A673 (cell line): ENCODE measurements at regions not wholly inside any gene's neighbourhood (a gene's known extent, or its start where the extent isn't known, plus 50 kb on each side); places are given as distances from the start of the nearest gene placed in this dataset.
A peak's percentile ranks its signal among the peaks of the same experiment; 100 is the strongest.

Experiments used
- BruUV-seq: library from RNA; stranded (reverse); fragments of 400-500 nt; replicated peaks from 2 replicates; lab custom pipeline; 2021; lab: Mats Ljungman, UMichigan
- CTCF ChIA-PET: fragments of 300-600 bp; sonication (Branson Sonifier 250); formaldehyde crosslinking; loops from one replicate; lab custom pipeline; 2022; ENCODE audit warnings: antibody characterized with exemption; lab: Charles Lee
- POLR2A ChIA-PET: fragments of 300-600 bp; sonication (Branson Sonifier 250); formaldehyde crosslinking; loops from one replicate; lab custom pipeline; 2022; ENCODE audit warnings: antibody characterized with exemption; ENCODE audit not compliant: low non-redundant PET; lab: Charles Lee
- DNase-seq: peaks from one replicate; pipeline ENCODE4 v3.0.0-alpha.2; 2015; ENCODE audit warnings: low spot score
- H3K27ac ChIP-seq: fragments of 200-600 bp; sonication (generic); 2 replicates; pipeline ENCODE4 v1.5.1; 2016; ENCODE audit warnings: mixed run types, low read depth, mild to moderate bottlenecking, mixed read lengths, antibody characterized with exemption, low read length; ENCODE audit not compliant: poor library complexity, severe bottlenecking
- H3K27me3 ChIP-seq: fragments of 200-600 bp; sonication (generic); replicated peaks from 2 replicates; pipeline ENCODE4 v1.6.1; 2017; ENCODE audit warnings: mixed run types, low read depth, mild to moderate bottlenecking, mixed read lengths, antibody characterized with exemption, low read length; ENCODE audit not compliant: insufficient read depth, poor library complexity
- H3K36me3 ChIP-seq: fragments of 200-600 bp; sonication (generic); 2 replicates; pipeline ENCODE4 v1.6.1; 2016; ENCODE audit warnings: mixed run types, mild to moderate bottlenecking, mixed read lengths, antibody characterized with exemption, low read length; ENCODE audit not compliant: insufficient read depth, poor library complexity, severe bottlenecking
- H3K4me1 ChIP-seq: fragments of 200-600 bp; sonication (generic); 2 replicates; pipeline ENCODE4 v1.6.1; 2017; ENCODE audit warnings: mixed run types, mild to moderate bottlenecking, mixed read lengths, antibody characterized with exemption, low read length; ENCODE audit not compliant: insufficient read depth, poor library complexity, severe bottlenecking
- H3K4me3 ChIP-seq: fragments of 200-600 bp; sonication (generic); 2 replicates; pipeline ENCODE4 v1.5.1; 2016; ENCODE audit warnings: low read depth, mixed run types, mild to moderate bottlenecking, mixed read lengths, low read length; ENCODE audit not compliant: poor library complexity, severe bottlenecking
- H3K9me3 ChIP-seq: fragments of 200-600 bp; sonication (generic); 2 replicates; pipeline ENCODE4 v1.6.1; 2016; ENCODE audit warnings: mixed run types, low read depth, mild to moderate bottlenecking, mixed read lengths, antibody characterized with exemption, low read length; ENCODE audit not compliant: poor library complexity, severe bottlenecking
- CTCF ChIP-seq: fragments of 300-800, 200-600 bp; sonication (generic); conservative IDR thresholded peaks from 2 replicates; pipeline ENCODE4 v1.5.1; 2017; ENCODE audit warnings: low read depth, mild to moderate bottlenecking, antibody characterized with exemption, low read length, moderate library complexity, mixed read lengths
- EZH2 ChIP-seq: fragments of 200-600 bp; sonication (generic); IDR thresholded peaks from 2 replicates; pipeline ENCODE4 v1.6.1; 2017; ENCODE audit warnings: borderline replicate concordance, low read depth, mild to moderate bottlenecking, mixed read lengths, antibody characterized with exemption, low read length; ENCODE audit not compliant: poor library complexity, severe bottlenecking
- intact Hi-C: fragments of 100-400 bp; cut with micrococcal nuclease; formaldehyde crosslinking; loops from one replicate; pipeline ENCODE4 v1.10.0; 2022; ENCODE audit not compliant: unreplicated experiment

- DNase-seq: no peak
- BruUV-seq: no TSS peak
- ChIA-PET POLR2A (no interaction called here), CTCF (no interaction called here)
- Histone ChIP-seq H3K9me3 (no peaks in the 10 kb centered on the region), H3K27me3 (no peaks in the 10 kb centered on the region), H3K27ac (no peak overlapping the region), H3K4me1 (no peaks in the 10 kb centered on the region), H3K36me3 (no peaks in the 10 kb centered on the region), H3K4me3 (no peak overlapping the region)
- no peak for TF ChIP-seq EZH2
- no peak for TF ChIP-seq CTCF
- intact Hi-C loops: no loop called here
Measured at GRCh38 chr16:49129935-49130334, 151.7 kb downstream of the CBLN1 start.

GRCh38 chr16:49128740-49129139 lies 152.9 kb downstream of the CBLN1 start:
- BruUV-seq: no TSS peak
- CTCF ChIA-PET: no interaction called here
- Histone ChIP-seq H3K4me3 (no peak overlapping the region), H3K27me3 (no peaks in the 10 kb centered on the region), H3K27ac (no peak overlapping the region), H3K9me3 (no peaks in the 10 kb centered on the region), H3K4me1 (no peaks in the 10 kb centered on the region), H3K36me3 (no peaks in the 10 kb centered on the region)
- intact Hi-C loops: no loop called here
- POLR2A ChIA-PET: no interaction called here
- no peak for DNase-seq
- TF ChIP-seq EZH2: no peak
- TF ChIP-seq CTCF: no peak

- POLR2A ChIA-PET: no interaction called here
- intact Hi-C loops: no loop called here
Measured at GRCh38 chr16:49127103-49127502, 154.5 kb downstream of the CBLN1 start.

More at GRCh38 chr16:49127103-49127502, 154.5 kb downstream of the CBLN1 start:
- no peak overlapping the region for H3K27ac ChIP-seq
- peak; percentile 5 for DNase-seq
- H3K4me3 ChIP-seq: no peak overlapping the region
- no peaks in the 10 kb centered on the region for H3K27me3 ChIP-seq
- H3K36me3 ChIP-seq: no peaks in the 10 kb centered on the region
- H3K9me3 ChIP-seq: no peaks in the 10 kb centered on the region
- CTCF ChIA-PET: no interaction called here
- TF ChIP-seq CTCF: no peak
- no peak for TF ChIP-seq EZH2
- BruUV-seq: no TSS peak
- H3K4me1 ChIP-seq: no peaks in the 10 kb centered on the region
